ENCODE measurements at regions not wholly inside any gene's neighbourhood (a gene's known extent, or its start where the extent isn't known, plus 50 kb on each side); places are given as distances from the start of the nearest gene placed in this dataset.

DNA sequence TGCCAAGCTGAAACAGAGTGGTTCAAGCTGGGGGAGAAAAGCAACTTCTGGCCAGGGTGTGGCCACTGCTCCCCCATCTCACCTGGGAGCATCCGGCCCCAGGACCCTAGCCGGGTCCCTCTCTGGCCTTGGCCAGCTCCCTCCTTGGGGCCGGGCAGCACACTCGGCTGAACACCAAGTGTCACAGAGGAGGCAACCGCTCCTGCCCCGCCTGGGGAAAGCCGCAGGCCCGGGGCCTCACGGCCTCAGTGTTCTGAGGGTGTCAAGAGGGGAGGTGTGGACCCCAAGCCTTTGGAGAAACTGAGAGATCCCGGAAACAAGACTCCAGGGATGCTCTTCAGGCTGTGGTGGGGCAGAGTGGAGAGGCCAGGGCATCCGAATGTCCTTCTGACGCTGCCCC is 88.4 kb downstream of the ENGASE start:
- no peak for DNase-seq

DNA sequence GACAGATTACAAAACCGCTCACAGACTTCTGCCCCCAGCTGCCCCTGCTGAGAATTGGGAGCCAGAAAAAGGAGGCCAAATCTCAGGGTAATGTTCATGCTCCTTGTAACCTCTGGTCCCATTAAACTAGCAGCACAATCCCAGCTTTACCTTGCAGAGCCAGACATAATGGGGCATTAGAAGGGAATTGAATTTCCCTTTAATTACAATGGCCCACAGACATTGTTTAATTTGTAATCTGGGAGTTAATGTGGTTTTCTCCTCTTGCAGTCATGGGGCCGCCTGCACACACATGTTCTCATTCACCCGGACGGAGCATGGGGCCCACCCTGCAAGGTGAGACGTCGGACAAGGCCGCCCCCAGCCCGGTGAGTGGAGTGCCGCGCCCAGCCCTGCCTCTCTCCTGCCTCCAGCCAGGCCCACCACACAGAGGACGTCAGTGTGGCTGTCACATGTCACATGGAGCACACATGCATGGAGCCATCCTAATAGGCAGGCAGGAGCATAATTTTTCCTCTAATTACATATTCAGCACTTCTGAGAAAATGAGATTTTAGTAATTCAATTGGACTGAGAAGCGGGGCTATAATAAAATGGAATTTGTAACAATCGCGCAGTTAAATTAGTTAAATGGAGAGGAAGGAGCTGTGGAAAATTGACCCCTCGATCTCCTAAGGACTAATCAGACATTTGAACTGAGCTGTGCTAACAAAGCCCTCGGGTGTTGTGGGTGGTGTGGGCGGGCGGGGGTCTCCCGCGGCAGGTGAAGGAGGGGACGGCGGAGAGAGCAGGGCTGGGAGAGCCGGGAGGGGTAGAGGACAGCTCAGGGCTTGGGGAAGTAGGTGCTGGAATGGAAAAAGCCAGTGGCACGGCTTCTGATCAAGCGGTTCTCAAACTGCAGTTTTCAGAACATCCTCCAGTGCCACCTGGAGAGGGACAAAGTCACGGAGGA is 87.7 kb downstream of the ENGASE start:
- DNase-seq: no peak

DNA sequence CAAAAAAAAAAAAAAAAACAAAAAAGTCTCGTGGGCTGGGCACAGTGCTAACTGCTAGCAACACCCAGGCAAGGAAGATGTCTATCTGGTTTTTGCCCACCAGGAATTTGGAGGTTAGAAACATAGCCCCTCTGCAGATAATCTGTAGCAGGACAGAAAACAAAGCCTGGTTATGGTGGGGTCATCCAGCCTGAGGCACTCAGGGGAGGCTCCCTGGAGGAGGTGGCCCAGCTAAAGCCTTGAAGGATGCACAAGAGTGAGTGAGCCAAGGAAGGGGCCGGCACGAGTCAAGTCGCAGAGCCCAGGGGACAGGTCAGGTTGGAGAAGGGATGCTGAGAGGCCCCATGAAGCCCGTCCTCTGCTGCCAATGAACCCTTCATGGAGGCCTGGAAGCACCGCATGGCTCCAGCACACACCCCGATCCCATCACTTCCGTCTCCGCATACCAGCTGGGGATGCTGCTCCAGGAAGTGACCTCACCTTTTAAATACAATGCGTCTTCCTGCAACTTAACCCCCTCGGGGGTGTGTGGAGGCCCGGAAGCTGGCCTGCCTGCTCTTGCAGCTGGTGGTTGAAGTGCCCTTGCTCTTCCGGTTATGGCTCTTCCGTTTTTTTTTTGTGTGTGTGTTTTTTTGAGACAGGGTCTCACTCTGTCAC is 86.5 kb downstream of the ENGASE start:
- DNase-seq: no peak

DNA sequence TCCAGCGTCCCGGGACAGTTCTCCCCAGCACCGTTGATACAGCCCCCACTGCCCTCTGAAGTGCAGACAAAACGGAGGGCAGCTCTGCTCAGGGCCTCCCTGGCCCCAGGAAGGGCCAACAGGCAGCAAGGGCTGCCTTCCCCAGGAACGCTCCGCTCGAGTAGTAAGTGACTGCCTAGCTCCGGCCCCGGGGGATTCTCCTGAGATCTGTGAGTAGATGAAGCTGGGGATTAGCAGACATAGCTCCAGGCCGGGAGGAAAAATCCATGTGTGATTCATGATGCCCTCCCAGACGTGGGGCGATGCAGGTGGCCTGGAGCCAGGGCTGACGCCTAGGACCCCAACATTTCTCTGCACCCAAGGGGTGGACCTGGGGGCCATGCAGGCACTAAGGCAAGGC is 85.3 kb downstream of the ENGASE start:
- DNase-seq: no peak

DNA sequence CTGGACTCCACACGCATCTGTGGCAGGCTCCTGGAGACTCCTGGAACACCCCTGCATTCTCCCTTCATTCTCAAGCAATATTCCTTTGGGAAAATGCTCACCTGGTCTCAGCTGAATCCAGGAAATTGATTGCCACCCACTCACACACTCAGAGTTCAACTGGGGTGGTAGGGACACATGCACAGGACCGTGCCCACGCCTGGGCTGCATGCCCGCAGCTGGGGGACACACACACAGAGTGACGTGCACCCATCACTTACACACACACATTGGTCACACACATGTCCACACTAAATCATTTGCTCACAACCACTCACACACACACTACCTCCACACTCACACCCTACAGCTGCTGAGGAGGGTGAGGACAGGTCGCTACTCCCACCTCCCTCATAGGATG is 84.8 kb downstream of the ENGASE start:
- no peak for DNase-seq

DNA sequence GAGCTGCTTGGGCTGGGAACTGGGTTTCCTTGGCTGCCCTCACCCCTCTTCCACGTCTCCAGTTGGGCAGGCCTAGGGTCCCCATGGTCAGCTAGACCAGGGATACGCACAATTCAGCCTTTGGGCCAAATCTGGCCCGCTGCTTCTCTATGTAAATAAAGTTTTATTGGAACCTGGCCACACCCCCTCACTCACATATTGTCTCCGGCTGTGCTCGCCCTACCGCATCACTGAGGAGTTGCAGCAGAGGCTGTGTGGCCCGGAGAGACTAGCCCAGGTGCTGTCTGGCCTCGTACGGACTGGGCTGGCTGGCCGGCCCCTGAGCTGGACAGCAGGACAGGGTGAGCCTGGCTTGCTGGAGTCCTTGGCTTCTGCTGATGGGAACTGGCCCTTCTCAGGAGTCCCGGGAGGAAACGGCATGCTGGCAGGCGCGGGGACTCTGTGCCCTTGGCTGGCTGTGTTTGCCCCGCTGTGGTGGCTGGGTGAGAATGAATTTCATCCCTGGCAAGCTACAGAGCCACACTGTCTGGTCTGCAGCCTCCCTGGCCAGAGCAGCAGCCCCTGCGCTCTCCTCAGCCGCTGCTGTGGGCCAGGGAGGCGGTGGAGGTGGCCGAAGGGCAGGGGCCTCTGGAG is 82.0 kb downstream of the ENGASE start:
- no peak for DNase-seq

DNA sequence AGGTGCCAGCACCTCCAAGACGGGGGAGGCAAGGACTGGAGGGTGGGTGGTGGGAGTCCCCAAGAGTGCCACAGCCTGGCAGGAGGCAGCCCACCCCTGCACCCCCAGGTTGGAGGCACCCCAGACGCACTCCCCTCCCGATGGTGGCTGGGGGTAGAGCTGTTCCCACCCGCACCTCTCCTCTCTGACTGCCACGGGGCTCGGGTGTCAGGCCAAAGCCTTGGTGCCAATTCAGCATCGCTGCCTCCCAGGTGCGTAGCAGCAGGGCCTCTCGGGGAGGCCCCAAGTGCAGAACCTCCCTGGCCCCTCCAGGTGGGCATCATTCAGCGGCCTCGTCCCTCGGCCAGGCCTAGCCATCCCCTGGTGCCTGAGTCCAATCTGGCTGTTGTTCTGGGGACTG is 81.1 kb downstream of the ENGASE start:
- no peak for DNase-seq

DNA sequence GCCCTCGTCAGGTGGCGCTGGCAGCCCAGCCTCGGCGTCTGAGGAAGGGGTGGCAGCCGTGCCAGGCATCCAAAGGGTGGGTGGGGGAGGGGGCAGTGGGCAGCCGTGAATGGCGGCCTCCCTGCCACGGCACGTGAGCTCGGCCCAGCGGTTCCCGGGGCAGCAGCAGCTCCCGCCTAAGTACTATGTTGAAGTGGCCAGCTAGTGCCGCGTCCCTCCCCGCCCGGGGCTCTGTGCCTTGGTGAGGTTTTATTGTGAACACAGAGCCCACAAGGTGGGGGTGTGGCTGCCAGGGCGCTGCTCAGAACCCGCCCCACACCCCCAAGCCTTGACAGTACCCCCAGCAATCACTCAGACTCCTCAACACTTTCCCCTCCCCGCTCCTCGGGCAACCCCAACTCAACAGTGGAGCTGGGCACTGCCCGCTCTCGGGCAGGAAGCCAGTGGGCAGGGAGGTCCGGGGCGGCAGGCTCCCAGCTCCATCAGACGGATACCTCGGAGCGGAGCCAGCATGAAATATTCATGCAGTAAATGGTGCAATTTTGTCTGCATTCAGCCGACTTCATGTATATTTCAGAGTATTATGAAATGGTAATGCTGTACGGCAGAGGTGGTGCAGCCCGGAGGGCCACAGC is 80.4 kb downstream of the ENGASE start:
- no peak for DNase-seq

DNA sequence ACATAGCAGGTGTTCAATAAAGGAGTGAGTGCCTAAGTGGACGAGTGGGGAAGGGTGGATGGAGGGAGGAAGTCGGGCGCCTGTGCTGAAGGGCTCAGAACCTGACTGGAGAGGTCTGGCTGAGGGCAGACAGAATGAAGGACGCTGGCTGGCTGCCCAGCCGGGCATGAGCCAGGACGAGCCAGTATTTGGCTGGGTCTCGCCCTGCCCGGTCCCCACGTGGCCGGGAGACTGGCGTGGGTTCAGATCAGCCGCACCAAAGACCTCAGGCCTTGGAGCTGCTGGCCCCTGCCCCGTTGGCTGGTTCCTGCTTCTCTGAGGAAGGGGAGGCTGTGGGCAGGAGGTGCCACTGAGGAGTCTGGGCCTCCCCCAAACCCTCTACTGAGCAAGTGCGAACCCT is 79.8 kb downstream of the ENGASE start:
- DNase-seq: no peak

DNA sequence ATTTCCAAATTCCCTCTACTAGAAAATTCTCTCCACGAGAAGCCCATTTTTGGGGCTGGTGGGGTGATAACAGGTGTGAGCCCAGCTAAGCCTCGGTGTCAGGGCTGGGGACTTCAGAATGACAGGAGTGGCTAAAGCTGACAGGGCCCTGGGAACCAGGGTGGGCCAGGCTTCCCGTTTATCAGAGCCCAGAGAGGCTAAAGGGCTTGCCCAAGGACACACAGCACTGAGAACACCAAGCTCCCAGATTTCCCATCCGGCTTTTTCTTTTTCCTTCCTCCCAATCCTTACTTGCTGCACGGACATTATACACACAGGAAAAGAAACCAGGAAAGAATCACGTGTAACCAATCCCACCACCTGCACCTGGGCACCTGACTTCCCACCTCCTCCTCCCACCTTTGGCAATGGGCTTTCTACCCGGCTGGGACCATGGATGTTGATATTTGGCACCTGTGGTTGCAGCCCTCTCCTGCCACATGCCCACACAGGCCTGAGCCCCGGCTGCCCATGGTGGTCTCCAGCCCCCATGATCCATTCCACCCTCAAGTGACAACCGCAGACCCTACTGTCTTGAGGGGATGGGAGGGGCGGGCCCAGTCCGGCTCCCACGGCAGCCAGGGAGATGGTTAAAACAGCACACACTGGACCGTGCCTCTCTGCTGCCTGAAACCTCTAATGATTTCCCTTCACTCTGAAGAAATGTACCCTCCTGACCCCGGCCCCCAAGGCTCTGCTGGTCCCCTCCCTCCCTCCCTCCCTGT is 78.9 kb downstream of the ENGASE start:
- DNase-seq: no peak

DNA sequence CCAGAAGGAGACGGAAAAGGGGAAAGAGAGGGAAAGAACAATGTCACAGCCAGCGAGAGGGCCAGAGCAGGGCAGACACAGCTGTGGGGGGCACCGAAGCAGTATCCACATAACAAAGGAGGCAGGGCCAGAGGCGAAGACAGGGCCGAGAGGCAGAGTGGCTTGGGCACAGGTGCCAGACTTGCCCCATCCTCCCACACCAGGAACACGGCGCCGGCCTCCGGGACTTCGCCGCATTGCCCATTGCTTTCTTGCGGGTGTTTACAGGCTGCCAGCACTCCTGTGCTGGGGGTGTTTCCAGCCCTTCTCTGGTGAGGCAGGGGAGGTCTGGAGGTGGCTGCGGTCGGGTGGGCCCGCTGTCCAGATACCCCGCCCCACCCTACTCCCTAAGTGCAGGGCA is 78.0 kb downstream of the ENGASE start:
- no peak for DNase-seq

DNA sequence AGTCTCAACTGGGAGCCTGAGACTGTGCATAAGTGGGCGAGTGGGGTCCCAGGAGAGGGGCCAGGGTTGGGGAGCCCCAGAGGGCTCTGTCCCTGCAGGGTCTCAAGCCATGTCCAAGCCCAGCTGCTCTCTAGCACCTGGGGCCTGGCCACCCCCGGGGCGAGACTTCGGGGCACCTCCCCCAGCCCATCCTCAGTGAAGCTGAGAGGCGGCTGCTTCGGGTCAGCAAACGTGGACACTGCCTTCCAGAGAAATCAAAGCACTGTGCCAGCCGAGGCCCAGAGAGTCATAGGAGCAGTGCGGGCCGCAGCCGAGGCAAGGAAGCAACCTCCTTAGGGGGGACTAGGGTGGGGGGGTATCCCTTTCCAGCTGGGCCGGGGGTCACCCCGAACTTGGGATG is 77.5 kb downstream of the ENGASE start:
- DNase-seq: no peak

DNA sequence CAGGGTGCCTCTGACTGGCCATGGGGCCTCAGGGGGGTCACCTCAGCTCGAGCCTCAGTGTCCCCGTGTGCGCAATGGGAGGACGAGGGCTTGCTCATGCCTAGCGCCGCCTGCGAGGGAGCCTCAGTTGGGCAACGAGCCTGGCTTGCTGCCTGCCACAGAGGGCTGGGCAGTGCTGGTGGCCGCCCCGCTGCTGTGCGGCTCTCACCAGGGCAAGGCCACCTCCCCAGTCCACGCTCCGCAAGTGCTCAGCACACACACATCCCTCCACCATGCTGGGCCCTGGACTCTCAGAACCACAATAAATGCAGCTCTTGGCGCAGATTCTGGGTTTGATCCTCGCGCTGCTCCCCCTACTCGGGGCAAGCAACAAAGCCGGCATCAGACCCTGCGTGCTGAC is 76.2 kb downstream of the ENGASE start:
- no peak for DNase-seq

DNA sequence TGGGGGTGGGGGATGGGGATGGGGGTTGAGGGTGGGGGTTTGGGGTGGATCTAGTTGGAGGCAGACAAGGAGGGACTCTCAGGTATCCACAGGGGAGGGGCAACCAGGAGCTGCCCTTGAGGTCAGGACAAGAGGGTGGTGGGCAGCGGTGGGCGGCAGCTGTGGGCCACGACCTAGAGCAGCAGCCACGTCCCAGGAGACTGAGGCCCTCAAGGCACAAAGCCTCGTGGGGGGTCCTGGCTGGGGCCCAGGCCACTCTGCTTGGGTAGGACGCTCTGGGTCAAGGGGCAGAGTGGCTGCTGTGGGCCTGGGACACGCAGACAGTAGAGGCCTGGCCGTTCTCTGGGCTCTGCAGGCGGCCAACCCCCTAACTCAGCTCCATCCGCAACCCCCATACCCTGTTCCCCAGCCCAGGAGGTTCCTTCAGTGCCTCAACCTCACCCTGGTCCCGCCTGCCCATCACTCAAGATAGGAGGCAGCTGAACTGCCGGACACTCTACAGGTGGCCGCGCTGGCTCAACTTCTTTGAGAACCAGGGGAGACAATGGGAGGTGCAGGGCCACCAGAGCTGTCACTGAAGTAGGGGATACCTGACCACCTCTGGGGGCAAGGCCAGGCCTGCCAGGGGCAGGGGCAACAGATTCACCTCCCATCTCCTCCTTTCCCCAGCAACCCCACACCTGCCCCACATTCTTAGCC is 75.6 kb downstream of the ENGASE start:
- DNase-seq: no peak

DNA sequence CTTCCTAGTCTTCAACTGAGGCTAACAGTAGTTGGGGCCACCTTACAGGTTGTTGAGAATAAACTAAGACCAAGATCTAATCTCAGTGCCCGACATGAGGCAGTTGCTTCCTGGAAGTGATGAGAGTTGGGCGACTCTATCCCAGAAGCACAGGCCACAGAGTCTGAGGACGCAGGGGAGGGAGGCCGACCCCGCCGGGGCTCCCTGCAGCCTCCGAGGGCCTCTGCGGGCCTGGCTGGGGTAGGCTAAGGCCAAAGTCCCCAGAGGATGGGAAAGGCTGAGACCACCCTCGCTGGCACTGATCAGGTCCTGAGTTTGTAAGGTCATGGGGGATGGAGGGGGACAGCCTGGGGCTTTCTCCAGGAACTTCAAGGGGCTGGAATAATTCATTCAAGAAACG is 74.0 kb downstream of the ENGASE start:
- DNase-seq: no peak

DNA sequence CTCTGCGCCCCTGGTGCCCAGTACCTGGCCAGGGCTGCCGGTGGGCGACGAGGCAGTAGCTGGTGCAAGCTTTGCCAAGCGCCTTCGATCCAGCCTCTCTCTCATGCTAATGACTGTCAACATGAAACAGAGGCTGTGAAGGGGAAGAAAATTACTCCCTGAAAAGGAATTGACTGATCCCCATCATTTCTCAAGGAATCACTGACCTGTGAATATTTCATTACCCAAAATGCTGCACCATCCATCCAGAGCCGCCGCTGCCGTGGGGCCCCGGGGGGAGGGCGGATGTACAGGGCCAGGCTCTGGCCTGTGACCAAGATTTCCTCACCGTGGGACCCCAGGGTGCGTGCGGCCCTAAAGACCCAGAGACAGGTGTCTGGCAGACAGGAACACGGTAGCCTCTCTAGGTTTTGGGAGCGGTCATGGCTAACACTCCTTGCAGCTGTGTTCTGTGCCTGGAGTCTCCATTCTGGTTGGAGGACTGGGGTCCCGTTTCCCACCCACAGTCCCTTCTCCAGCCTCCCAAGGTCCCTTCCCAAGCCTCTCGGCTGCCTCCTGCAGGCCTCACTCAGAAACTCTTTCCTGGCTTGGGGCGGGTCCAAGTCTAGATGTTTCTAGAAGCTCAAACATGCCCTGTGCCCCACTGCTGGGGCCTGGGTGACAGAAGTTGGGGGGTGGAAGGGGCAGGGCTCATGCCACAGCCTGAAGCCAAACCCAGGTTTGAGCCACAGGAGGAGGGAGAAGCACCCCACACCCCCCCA is 73.3 kb downstream of the ENGASE start:
- DNase-seq: no peak

DNA sequence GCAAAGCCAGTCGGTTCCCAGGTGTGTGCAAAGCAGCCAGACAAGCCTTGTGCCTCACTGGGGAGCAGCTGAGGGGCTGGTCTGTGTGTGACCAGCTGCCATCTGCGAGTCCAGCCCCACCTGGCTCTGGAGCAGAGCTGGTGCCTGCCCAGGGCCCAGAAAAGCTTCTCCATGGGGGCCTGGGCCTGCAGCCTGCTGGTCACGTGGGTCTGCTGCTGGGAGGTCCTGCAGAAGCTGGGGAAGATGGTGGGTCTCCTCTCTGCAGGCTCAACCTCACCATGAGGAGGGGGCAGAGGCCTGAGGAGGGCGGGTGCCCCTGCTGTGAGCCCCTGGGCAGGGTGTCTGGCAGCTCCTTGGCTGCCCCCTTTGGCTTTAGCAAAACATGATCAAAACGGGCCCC is 71.9 kb downstream of the ENGASE start:
- DNase-seq: no peak

DNA sequence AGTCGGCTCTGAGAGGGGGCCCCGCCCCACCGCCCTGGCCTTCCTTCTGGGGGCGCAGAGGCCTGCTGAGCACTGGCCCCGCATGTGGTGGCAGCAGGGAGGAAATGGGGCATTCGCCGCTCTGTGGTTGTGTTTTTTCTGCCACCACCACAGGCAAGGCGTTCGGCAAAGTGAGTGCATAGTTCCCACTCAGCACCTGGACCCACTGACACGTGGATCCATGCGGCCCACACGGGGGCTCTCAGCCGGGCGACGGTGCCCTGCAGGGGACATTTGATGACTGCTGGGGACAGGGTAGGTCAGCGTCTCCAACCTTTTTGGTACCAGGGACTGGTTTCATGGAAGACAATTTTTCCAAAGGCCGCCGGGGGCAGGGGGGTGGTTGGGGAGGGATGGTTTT is 70.9 kb downstream of the ENGASE start:
- no peak for DNase-seq

DNA sequence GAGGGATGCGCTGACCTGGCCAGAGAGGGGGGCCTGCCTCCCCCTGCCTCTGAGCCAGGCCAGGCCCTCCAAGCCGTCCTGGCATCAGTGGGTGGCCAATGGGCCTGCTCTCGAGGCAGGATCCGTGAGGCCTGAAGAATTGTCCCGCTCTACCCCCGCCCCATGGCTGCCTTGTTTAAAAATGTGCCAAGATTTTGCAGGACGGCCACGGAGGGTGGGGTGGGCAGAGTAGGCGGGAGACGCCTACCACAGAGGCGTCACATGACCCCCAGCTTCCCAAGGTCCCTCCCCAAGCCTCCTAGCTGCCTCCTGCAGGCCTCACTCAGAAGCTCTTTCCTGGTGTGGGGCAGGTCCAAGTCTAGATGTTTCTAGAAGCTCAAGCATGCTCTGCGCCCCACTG is 69.5 kb downstream of the ENGASE start:
- no peak for DNase-seq

DNA sequence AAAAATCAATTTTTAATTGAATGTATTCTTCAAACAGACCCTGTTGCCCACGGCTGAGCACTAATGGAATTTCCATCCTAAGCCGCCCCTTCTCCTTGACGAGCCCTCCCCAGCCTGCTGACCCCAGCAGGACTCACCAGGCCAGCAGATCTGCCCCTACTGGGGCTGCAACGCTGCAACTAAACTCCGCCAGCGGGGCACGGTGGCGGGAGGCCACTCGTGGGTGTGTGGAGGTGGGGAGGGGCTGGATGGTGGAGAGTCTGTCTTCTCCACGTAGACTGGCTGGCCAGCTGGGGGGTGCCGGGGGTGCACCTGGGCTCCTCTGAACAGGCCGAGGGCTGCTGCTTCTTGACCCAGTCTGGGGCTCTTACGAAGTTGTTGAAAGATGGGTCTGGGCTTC is 67.8 kb downstream of the ENGASE start:
- DNase-seq: no peak
